ENCODE measurements at regions not wholly inside any gene's neighbourhood (a gene's known extent, or its start where the extent isn't known, plus 50 kb on each side); places are given as distances from the start of the nearest gene placed in this dataset.

DNA sequence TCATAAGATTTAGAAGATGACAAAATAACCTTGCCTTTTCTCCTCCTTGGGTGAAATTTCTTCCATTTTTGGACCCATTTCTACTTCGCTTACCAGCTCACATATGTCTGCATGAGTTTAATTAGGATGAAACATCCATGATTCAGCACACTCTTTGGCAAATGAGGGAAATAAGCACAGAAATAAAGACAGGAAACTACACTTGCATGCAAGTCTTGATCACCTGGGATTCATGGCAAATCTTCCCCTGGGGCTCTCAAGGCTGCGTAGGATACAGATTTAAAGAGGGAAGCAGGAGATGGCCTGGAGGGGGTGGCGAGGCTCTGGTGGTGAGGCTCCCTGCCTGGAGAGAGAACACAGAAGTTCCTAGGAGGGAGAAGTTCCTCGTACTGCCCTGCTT is 147.8 kb downstream of the EDN3 start:
- H3K4me3 Mint-ChIP-seq, result no peak overlapping the region
- no peaks in the 10 kb centered on the region for H3K36me3 Mint-ChIP-seq (ENCODE audit: low read depth)
- POLR2A ChIA-PET, result no interaction called here
- H3K9me3 Mint-ChIP-seq, result no peaks in the 10 kb centered on the region
- DNase-seq, result no peak
- no peaks in the 10 kb centered on the region for H3K4me1 Mint-ChIP-seq
- H3K27me3 Mint-ChIP-seq, result peaks cover 58% of the 10 kb centered on the region
- CTCF ChIA-PET, result interaction anchor here (1.5 kb wide), 1 partner anchor 12 kb away, joined by 3 read pairs; no protein-coding TSS in a partner anchor
- H3K27ac Mint-ChIP-seq, result no peak overlapping the region

- no peak overlapping the region for H3K27ac Mint-ChIP-seq
- no peak overlapping the region for H3K4me3 Mint-ChIP-seq
- H3K4me1 Mint-ChIP-seq, result no peaks in the 10 kb centered on the region
- ChIA-PET CTCF (no interaction called here), POLR2A (no interaction called here)
- H3K27me3 Mint-ChIP-seq, result peaks cover 50% of the 10 kb centered on the region
- no peaks in the 10 kb centered on the region for H3K9me3 Mint-ChIP-seq
- H3K36me3 Mint-ChIP-seq (ENCODE audit: low read depth), result no peaks in the 10 kb centered on the region
- DNase-seq, result no peak
Measured at GRCh38 chr20:59448851-59449444, 148.5 kb downstream of the EDN3 start.

- no peak overlapping the region for H3K27ac Mint-ChIP-seq
- no peak overlapping the region for H3K4me3 Mint-ChIP-seq
- no peaks in the 10 kb centered on the region for H3K36me3 Mint-ChIP-seq (ENCODE audit: low read depth)
- DNase-seq, result no peak
- H3K27me3 Mint-ChIP-seq, result peaks cover 31% of the 10 kb centered on the region
- no peaks in the 10 kb centered on the region for H3K4me1 Mint-ChIP-seq
- POLR2A ChIA-PET, result no interaction called here
- no peaks in the 10 kb centered on the region for H3K9me3 Mint-ChIP-seq
- CTCF ChIA-PET, result no interaction called here
Measured at GRCh38 chr20:59451066-59451630, 150.7 kb downstream of the EDN3 start.

GRCh38 chr20:59451641-59452040 is 151.2 kb downstream of the EDN3 start:
- H3K27ac Mint-ChIP-seq, result no peak overlapping the region
- CTCF ChIA-PET, result no interaction called here
- no peaks in the 10 kb centered on the region for H3K9me3 Mint-ChIP-seq
- H3K4me3 Mint-ChIP-seq, result no peak overlapping the region
- no peak for DNase-seq
- H3K4me1 Mint-ChIP-seq, result no peaks in the 10 kb centered on the region
- H3K36me3 Mint-ChIP-seq (ENCODE audit: low read depth), result no peaks in the 10 kb centered on the region
- POLR2A ChIA-PET, result no interaction called here
- H3K27me3 Mint-ChIP-seq, result peaks cover 27% of the 10 kb centered on the region

DNA sequence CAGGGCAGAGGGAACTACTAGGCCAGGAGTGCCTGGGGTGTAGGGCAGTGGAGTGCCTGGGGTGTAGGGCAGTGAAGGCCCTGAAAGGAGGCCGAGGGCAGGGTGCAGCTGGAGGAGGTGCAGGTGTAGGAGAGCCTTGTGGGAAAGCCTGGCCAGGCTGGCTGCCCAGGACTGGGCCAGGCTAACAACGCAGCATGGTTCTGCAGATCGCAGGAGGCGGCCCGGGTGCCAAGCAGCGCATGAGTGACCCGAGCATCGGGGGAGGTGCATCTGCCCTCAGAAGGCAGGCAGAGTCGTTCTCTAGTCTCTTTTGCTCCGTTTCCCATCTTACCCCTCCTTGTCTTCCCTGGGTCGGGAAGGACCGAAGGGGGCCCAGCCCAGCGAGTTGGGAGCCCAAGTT is 151.5 kb upstream of the PHACTR3 start:
- ChIA-PET CTCF (no interaction called here), POLR2A (no interaction called here)
- Mint-ChIP-seq H3K27ac (no peak overlapping the region), H3K27me3 (peaks cover 20% of the 10 kb centered on the region), H3K4me1 (no peaks in the 10 kb centered on the region), H3K4me3 (no peak overlapping the region), H3K9me3 (no peaks in the 10 kb centered on the region), H3K36me3 (ENCODE audit: low read depth) (no peaks in the 10 kb centered on the region)
- no peak for DNase-seq

GRCh38 chr20:59453759-59454560 is 150.4 kb upstream of the PHACTR3 start:
- no peak overlapping the region for H3K27ac Mint-ChIP-seq
- H3K4me1 Mint-ChIP-seq, result no peaks in the 10 kb centered on the region
- no peak overlapping the region for H3K4me3 Mint-ChIP-seq
- peaks cover 12% of the 10 kb centered on the region for H3K27me3 Mint-ChIP-seq
- DNase-seq, result no peak
- H3K9me3 Mint-ChIP-seq, result no peaks in the 10 kb centered on the region
- ChIA-PET POLR2A (no interaction called here), CTCF (no interaction called here)
- no peaks in the 10 kb centered on the region for H3K36me3 Mint-ChIP-seq (ENCODE audit: low read depth)

- Mint-ChIP-seq H3K9me3 (no peaks in the 10 kb centered on the region), H3K36me3 (ENCODE audit: low read depth) (no peaks in the 10 kb centered on the region), H3K4me3 (no peak overlapping the region), H3K4me1 (no peaks in the 10 kb centered on the region), H3K27me3 (peaks cover 3% of the 10 kb centered on the region), H3K27ac (no peak overlapping the region)
- ChIA-PET POLR2A (no interaction called here), CTCF (interaction anchor here (0.6 to 1.2 kb wide), 7 partner anchors 9 to 805 kb away, joined by 3 to 7 read pairs (median 4); no protein-coding TSS in a partner anchor)
- no peak for DNase-seq
Measured at GRCh38 chr20:59455402-59456341, 148.7 kb upstream of the PHACTR3 start.

DNA sequence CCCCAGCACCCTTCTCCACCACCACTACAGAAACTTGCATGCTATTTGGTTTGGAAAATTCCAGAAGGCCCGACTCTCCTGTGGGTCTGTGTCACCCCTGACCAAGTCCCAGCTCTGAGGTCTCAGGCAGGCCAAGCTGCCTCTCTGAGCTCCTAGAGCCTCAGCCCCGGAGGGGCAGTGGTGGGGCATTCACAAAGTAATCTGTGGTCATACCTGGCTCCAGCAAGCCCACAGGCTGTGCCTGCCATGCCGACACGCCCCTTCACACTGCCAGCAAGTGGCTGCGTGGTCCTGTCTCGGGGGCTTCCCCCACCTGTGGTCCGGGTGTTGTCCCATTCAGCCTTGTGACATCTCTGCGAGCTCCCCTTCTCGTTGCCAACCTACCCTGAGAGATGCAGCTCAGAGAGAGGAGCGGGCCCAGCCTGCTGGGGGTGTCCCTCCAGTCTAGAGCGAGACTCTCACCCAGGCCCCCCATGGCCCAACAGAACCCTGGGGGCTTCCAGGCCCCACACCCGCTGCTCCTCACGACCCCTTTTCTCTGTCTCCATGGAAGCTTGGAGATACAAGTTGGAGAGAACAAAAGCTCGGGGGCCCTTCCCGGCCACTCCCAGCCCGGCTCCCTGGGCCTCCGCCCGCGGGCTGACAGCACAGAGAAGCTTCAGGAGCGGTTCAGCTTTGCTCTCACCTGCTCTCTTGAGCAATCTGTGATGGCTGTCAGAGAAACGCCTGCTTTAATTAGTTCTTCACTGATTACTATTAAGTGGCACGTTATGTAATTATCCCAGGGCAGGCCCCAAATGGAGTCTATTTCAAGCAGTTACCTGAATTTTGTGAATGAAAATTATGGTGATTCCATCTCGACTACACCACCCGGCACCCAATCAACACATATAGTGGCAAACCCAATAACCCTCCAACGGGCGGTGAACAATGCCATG is 147.7 kb upstream of the PHACTR3 start:
- peaks cover 2% of the 10 kb centered on the region for H3K27me3 Mint-ChIP-seq
- H3K36me3 Mint-ChIP-seq (ENCODE audit: low read depth), result no peaks in the 10 kb centered on the region
- no peak overlapping the region for H3K27ac Mint-ChIP-seq
- H3K9me3 Mint-ChIP-seq, result no peaks in the 10 kb centered on the region
- CTCF ChIA-PET, result interaction anchor here (0.6 to 1.3 kb wide), 7 partner anchors 10 to 806 kb away, joined by 3 to 6 read pairs (median 4); no protein-coding TSS in a partner anchor
- H3K4me3 Mint-ChIP-seq, result no peak overlapping the region
- DNase-seq, result no peak
- POLR2A ChIA-PET, result no interaction called here
- H3K4me1 Mint-ChIP-seq, result no peaks in the 10 kb centered on the region

GRCh38 chr20:59458645-59459044 is 145.7 kb upstream of the PHACTR3 start:
- no peak for DNase-seq
- no peaks in the 10 kb centered on the region for H3K9me3 Mint-ChIP-seq
- ChIA-PET POLR2A (no interaction called here), CTCF (no interaction called here)
- H3K27ac Mint-ChIP-seq, result no peak overlapping the region
- H3K4me3 Mint-ChIP-seq, result no peak overlapping the region
- H3K27me3 Mint-ChIP-seq, result no peaks in the 10 kb centered on the region
- H3K4me1 Mint-ChIP-seq, result no peaks in the 10 kb centered on the region
- H3K36me3 Mint-ChIP-seq (ENCODE audit: low read depth), result no peaks in the 10 kb centered on the region

- Mint-ChIP-seq H3K36me3 (ENCODE audit: low read depth) (no peaks in the 10 kb centered on the region), H3K27me3 (no peaks in the 10 kb centered on the region), H3K9me3 (no peaks in the 10 kb centered on the region), H3K27ac (no peak overlapping the region), H3K4me3 (no peak overlapping the region), H3K4me1 (no peaks in the 10 kb centered on the region)
- ChIA-PET CTCF (interaction anchor here (1.4 kb wide), 1 partner anchor 324 kb away, joined by 3 read pairs; no protein-coding TSS in a partner anchor), POLR2A (no interaction called here)
- DNase-seq, result no peak
Measured at GRCh38 chr20:59459586-59459985, 144.8 kb upstream of the PHACTR3 start.

DNA sequence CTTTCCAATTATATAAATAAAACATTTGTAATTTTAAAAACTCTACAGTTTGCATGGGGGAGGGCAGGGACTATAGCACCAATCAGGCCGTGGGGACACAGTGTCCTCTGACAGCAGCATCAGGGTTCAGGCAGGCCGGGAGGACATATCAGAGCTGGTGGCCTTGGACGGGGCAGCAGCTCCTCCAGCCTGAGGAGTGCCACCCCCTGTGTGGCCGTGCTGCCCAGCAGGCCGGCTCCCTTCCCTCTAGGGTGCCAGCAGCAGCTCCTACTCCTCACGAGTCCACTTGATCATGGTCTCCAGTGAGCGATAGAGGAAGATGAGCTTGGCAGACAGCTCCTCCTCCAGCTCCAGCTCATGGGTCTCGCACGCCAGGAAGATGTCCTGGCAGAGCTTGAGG is 144.0 kb upstream of the PHACTR3 start:
- H3K36me3 Mint-ChIP-seq (ENCODE audit: low read depth), result no peaks in the 10 kb centered on the region
- no peaks in the 10 kb centered on the region for H3K27me3 Mint-ChIP-seq
- no peaks in the 10 kb centered on the region for H3K4me1 Mint-ChIP-seq
- no peak overlapping the region for H3K4me3 Mint-ChIP-seq
- H3K9me3 Mint-ChIP-seq, result no peaks in the 10 kb centered on the region
- CTCF ChIA-PET, result interaction anchor here (1.4 kb wide), 1 partner anchor 325 kb away, joined by 3 read pairs; no protein-coding TSS in a partner anchor
- POLR2A ChIA-PET, result no interaction called here
- no peak overlapping the region for H3K27ac Mint-ChIP-seq
- no peak for DNase-seq

DNA sequence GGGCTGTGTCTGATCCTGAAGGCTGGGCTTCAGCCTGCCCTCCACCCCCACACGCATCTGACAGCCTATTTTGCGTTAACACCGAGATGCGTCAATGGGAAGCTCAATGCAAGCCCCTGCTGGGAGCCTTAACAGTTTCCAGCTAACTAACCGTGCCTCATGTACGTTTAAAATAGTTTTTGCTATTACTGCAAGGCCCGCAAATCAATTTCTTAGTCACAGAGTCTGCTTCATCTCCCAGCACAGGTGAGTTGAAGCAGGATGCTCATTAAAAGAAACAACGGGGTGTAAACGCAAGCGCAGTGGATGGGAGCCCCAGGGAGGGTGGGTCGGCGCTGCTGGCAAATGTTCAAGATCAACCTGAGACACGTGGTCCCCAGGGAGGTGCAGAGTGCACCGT is 142.8 kb upstream of the PHACTR3 start:
- no peaks in the 10 kb centered on the region for H3K36me3 Mint-ChIP-seq (ENCODE audit: low read depth)
- ChIA-PET POLR2A (no interaction called here), CTCF (no interaction called here)
- no peaks in the 10 kb centered on the region for H3K9me3 Mint-ChIP-seq
- no peaks in the 10 kb centered on the region for H3K27me3 Mint-ChIP-seq
- DNase-seq, result no peak
- H3K27ac Mint-ChIP-seq, result no peak overlapping the region
- H3K4me1 Mint-ChIP-seq, result no peaks in the 10 kb centered on the region
- H3K4me3 Mint-ChIP-seq, result no peak overlapping the region
